ENCODE measurements at regions not wholly inside any gene's neighbourhood (a gene's known extent, or its start where the extent isn't known, plus 50 kb on each side); places are given as distances from the start of the nearest gene placed in this dataset.

- Histone ChIP-seq H3K36me3 (ENCODE audit: insufficient read depth, low read length) (no peaks in the 10 kb centered on the region), H3K9ac (ENCODE audit: low read depth, low read length) (no peak overlapping the region), H3K79me2 (ENCODE audit: insufficient read depth, low read length) (no peaks in the 10 kb centered on the region), H3K9me3 (ENCODE audit: insufficient read depth, low read length, severe bottlenecking) (no peaks in the 10 kb centered on the region), H3K4me1 (ENCODE audit: insufficient read depth, low read length) (no peaks in the 10 kb centered on the region), H3K27ac (ENCODE audit: low read length) (no peak overlapping the region), H3K4me2 (ENCODE audit: insufficient read depth, low read length) (no peak overlapping the region), H3K4me3 (ENCODE audit: low read depth in 1 of 2, low read length in 2 of 2) (no peak overlapping the region), H3K27me3 (ENCODE audit: insufficient read depth, low read length, poor library complexity) (no peaks in the 10 kb centered on the region), H2AFZ (ENCODE audit: low read depth, low read length) (no peak overlapping the region), H4K20me1 (ENCODE audit: insufficient read depth, low read length) (no peaks in the 10 kb centered on the region)
- DNase-seq, result no peak
- TF ChIP-seq CTCF (IDR thresholded peaks at IDR 0.05; ENCODE audit: borderline replicate concordance, extremely low read depth, low read length, poor library complexity, severe bottlenecking), result no peak
- TF ChIP-seq EZH2 (IDR thresholded peaks at IDR 0.05; ENCODE audit: borderline replicate concordance, low read depth, low read length, severe bottlenecking), result no peak
- ATAC-seq (ENCODE audit: insufficient read depth, low read depth), result no peak
These were observed 91.2 kb downstream of the IRX2 start for GRCh38 chr5:2660315-2660714.

- Histone ChIP-seq H4K20me1 (ENCODE audit: insufficient read depth, low read length) (no peaks in the 10 kb centered on the region), H3K4me3 (ENCODE audit: low read depth in 1 of 2, low read length in 2 of 2) (no peak overlapping the region), H3K79me2 (ENCODE audit: insufficient read depth, low read length) (no peaks in the 10 kb centered on the region), H3K27me3 (ENCODE audit: insufficient read depth, low read length, poor library complexity) (no peaks in the 10 kb centered on the region), H3K4me2 (ENCODE audit: insufficient read depth, low read length) (no peak overlapping the region), H3K9me3 (ENCODE audit: insufficient read depth, low read length, severe bottlenecking) (no peaks in the 10 kb centered on the region), H2AFZ (ENCODE audit: low read depth, low read length) (no peak overlapping the region), H3K9ac (ENCODE audit: low read depth, low read length) (no peak overlapping the region), H3K4me1 (ENCODE audit: insufficient read depth, low read length) (no peaks in the 10 kb centered on the region), H3K36me3 (ENCODE audit: insufficient read depth, low read length) (no peaks in the 10 kb centered on the region), H3K27ac (ENCODE audit: low read length) (no peak overlapping the region)
- no peak for DNase-seq
- ATAC-seq (ENCODE audit: insufficient read depth, low read depth), result no peak
- no peak for TF ChIP-seq CTCF (IDR thresholded peaks at IDR 0.05; ENCODE audit: borderline replicate concordance, extremely low read depth, low read length, poor library complexity, severe bottlenecking)
- TF ChIP-seq EZH2 (IDR thresholded peaks at IDR 0.05; ENCODE audit: borderline replicate concordance, low read depth, low read length, severe bottlenecking), result no peak
These were observed 92.5 kb downstream of the IRX2 start for GRCh38 chr5:2658881-2659470.

- no peaks in the 10 kb centered on the region for H3K36me3 ChIP-seq (ENCODE audit: insufficient read depth, low read length)
- no peak overlapping the region for H3K4me3 ChIP-seq (ENCODE audit: low read depth in 1 of 2, low read length in 2 of 2)
- no peak for DNase-seq
These were observed 93.0 kb downstream of the IRX2 start for GRCh38 chr5:2658447-2658846.

More at GRCh38 chr5:2658447-2658846, 93.0 kb downstream of the IRX2 start:
- Histone ChIP-seq H3K27ac (ENCODE audit: low read length) (no peak overlapping the region), H3K9me3 (ENCODE audit: insufficient read depth, low read length, severe bottlenecking) (no peaks in the 10 kb centered on the region), H3K79me2 (ENCODE audit: insufficient read depth, low read length) (no peaks in the 10 kb centered on the region), H3K4me2 (ENCODE audit: insufficient read depth, low read length) (no peak overlapping the region), H3K27me3 (ENCODE audit: insufficient read depth, low read length, poor library complexity) (no peaks in the 10 kb centered on the region), H4K20me1 (ENCODE audit: insufficient read depth, low read length) (no peaks in the 10 kb centered on the region), H2AFZ (ENCODE audit: low read depth, low read length) (no peak overlapping the region), H3K4me1 (ENCODE audit: insufficient read depth, low read length) (no peaks in the 10 kb centered on the region), H3K9ac (ENCODE audit: low read depth, low read length) (no peak overlapping the region)
- ATAC-seq (ENCODE audit: insufficient read depth, low read depth), result no peak
- no peak for TF ChIP-seq CTCF (IDR thresholded peaks at IDR 0.05; ENCODE audit: borderline replicate concordance, extremely low read depth, low read length, poor library complexity, severe bottlenecking)
- TF ChIP-seq EZH2 (IDR thresholded peaks at IDR 0.05; ENCODE audit: borderline replicate concordance, low read depth, low read length, severe bottlenecking), result no peak

Data from DND-41 (cell line).